HG02970 (cell line): ENCODE measurements at regions not wholly inside any gene's neighbourhood (a gene's known extent, or its start where the extent isn't known, plus 50 kb on each side); places are given as distances from the start of the nearest gene placed in this dataset.

Experiments used
- ATAC-seq: cut with Tn5 transposase; IDR thresholded peaks from one replicate; pipeline ENCODE4 v1.9.1; 2021; ENCODE audit warnings: mild to moderate bottlenecking, moderate library complexity, moderate number of reproducible peaks; ENCODE audit not compliant: unreplicated experiment, low FRiP score

DNA sequence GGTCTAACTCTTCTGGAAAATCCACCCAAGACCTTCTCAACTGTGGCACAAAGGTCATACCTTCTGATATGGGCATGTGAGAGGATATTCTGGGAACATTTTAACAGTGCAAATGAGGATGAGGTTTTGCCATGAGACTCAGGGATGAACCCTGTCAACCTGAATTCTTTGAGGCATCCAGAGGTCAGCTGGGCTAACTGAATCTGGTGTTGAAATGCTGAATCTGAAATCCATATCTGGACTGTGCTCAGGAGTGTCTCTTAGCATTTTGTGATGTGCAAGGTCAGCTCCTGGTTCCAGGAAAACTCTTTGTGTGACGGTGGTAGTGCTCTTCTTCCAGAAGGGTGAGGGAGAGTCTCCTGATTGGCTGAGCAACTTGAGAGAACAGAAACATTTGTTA is 276.0 kb upstream of the SALL1 start:
- no peak for ATAC-seq

DNA sequence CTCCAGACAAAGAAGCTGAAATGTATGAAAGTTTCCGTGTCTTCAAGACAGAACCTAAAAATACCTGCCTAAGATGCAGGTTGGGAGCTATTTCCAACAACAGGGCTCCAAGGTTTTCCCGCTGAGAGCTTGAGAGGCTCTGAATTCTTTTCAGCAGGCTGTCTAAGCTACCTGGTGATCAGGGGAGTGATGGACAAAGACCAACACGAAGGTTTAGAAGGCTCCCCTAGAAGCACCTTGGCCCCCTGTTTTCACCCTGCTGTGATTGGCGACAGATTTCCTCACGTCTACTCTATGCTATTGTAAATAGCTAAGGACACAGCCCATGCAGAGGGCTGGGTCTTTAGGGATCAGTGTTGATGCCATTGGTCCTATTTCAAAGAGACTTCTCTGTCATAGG is 275.2 kb upstream of the SALL1 start:
- ATAC-seq = no peak

DNA sequence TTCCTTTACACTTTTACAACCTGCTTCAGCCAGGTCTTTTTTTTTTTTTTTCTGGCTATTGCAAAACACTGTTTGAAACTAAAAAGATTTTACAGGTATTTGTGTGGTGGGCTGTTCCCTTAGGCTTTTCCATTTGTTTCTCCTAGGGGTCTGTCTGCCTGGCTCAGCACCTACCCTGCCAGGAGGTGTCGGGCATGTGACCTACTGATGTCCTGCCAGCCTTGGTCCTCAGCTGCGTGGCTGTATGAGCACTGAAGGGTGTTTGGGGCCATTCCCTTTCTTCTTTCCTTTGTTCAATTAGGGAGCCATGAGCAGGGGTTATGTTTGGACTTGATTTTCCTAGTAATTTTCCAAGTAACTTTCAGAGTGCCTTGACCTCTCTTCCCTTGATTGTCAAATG is 269.2 kb upstream of the SALL1 start:
- ATAC-seq = no peak

DNA sequence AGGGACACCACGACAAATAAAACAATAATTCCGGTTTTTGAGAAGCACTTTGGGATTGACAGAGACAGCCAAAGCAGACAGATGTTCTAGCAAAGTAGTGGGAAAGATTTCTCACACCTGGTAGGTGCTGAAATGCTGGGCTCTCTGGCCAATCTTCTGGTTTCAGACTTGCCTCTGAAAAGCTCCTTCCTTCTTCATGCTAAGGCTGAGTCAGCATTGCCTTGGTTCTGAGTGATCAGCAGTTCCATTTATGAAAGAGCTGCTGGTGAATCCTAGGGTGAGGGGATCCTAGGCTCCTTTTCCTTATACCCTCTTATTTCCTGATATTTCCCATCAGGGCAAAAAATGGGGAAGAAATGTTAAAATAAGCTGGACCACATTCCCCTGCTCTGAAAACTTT is 268.7 kb upstream of the SALL1 start:
- ATAC-seq = no peak

DNA sequence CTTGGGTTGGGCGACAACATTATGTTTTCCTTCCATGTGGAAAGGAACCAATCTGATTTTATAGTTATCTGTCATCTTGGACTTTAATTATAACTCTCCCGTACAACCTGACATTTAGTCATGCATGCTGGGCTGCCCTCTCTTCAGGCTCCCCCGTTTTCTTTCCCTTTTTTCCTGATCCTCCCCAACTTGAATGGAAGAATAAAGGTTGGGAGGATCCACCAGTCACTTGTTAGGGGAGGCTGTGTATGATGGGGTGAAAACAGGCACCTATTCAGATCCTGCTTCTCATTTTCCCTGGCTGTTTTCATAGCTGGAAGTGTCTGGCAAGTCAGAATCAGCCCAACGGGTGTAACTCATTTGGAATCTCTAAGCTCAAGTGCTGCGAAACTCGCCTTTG is 267.2 kb upstream of the SALL1 start:
- no peak for ATAC-seq

DNA sequence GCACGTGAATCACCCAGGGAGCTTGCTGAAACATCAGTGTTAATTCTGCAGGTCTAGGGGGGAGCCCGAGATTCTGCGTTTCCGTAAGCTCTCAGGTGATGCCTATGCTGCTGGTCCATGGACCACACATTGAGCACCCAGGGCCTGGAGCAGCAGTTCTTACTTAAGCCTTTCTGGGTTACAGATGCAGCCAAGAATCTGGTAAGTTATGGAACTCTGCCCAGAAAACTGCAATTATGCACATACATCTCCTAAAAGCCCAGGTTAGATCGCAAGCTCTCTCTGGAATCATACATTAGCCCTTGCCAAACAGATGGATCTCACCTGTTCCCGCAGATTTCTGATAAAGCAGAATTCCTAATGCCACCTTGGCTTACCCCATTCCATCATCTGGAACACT is 265.9 kb upstream of the SALL1 start:
- no peak for ATAC-seq

DNA sequence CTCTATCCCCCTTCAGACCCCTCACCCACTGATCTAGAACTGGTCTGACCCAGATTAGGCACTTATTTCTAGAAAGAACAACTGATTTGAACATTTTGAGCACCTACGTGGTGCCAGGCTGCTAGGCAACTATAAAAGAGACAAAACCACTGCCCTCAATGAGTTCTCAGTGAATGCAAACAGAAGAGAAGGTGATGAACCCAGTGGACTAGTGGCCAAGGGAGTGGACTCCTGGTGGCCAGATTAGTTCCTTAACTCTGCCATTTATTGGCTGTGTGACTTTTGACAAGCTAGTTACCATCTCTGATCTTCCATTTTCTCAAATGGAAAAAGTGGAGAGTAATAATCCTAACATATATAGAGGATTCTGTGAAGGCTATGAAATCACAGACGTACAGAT is 259.1 kb upstream of the SALL1 start:
- no peak for ATAC-seq

DNA sequence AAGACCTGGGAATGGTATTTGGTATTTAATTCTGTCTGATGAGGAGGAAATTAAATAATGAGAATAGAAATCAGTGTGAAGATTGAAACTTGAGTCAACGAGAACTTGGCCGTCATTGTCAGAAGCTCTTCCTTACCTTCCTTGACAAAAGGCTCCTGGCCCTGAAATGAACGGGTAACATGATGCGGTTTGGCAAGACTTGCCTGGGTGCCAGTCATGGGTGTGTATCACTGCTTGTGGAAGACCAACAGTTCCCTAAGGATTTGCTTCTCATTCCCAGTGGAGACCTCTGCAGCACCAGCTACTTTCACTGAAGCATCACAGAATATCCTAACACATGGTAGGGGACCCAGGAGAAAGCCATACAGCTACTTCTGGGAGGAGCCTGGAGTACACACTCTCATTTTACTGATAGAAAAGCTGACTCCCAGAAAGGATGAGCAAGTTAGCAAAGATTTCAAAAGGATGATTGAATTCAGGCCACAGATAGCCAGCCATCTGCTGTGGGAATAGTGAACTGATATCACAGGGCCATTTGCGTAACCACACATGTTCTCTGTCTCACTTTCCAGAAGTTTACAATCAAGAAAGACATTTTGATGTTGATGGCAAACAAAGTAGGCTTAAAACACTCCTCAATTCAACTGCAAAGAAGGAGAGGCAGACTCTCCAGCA is 258.1 kb upstream of the SALL1 start:
- ATAC-seq = no peak

DNA sequence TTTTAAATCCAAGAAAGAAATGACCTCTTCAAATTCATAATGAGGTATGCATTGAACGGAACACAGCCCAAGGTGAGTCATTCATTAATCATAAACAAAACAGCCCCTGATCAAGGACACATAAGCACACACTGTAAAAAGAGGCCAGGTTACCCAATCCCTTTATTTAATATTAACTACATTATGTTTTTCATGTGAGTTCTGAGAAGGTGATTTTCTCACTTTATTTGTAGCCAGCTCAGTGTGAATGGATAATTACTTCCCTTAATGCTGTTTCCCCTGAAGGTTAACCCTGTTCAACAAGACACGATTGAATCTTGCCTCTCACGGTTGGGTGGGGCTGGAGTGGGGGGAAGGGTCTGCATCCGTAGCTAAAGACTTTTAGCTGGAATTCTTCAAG is 257.3 kb upstream of the SALL1 start:
- ATAC-seq = no peak

DNA sequence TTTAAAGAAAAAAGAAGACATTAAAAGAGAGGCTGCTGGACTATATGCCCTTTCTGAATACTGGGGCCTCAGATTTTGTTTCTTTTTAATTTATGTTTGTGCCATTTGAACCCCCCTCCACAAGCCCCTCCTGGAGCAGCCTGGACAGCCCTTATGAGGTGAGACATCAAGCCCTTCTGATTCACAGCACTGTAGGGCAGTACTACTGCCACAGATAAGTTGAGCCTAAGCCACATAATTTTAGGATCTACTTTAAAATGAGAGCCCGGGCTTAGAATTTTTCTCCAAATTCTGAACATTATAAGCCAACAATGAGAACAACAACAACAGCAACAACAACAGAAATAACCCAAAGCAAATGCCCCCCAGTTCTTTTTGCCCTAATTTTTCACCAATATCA is 256.9 kb upstream of the SALL1 start:
- ATAC-seq = no peak

DNA sequence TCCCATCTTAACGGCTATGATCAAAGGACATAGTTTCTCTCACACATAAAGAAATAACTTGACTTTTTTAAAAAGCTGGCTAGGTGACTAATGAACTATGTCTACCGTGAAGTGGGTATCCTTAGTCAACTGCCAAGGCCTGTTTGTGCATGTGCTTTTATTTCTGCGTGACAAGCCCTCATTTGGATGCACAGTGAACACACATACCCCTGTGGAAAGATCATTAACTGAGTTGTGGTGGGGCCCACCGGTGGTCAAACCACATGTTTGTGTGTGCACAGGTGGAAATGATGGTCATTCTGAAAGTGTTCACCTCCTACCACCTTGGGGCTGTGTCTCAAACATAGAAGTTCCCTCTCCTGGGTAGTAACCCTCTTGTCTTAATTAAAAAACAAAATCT is 256.1 kb upstream of the SALL1 start:
- no peak for ATAC-seq

DNA sequence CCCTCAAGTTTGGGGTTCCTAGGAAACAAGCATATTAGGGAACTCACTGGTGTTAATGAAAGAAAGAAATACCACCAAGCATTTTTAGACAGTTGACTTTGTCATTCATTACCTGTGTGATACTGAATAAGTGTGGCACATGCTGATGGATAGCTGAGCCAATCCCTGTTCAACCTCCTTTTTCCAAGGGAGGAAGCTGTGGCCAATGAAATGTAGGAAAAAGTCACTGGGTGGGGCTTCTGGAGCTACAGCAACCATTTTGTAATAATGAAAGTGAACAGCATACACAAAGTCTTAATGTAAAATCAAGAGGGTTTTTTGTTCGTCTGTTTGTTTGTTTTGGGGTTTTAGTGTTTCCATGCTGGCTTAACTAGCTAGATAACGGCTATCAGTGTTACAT is 254.3 kb upstream of the SALL1 start:
- ATAC-seq = no peak

DNA sequence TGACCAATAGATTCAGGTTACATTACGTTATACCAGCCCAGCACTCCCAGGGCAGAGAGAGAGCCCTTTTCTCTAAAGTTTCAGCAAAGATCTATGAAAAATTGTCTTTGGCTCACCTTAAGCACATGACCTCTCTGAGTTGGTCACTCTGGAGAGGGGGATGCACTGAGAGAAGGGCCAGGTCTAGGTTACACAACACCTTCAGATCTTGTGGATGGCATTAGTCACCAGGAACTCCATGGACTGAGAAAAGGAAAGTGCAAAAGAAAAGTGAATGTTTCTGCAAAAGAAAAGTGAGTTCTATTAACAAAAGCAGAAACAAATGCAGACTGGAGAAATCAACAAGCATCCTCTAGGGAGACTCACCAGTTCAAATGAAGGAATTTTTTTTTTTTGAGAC is 253.3 kb upstream of the SALL1 start:
- ATAC-seq = no peak

DNA sequence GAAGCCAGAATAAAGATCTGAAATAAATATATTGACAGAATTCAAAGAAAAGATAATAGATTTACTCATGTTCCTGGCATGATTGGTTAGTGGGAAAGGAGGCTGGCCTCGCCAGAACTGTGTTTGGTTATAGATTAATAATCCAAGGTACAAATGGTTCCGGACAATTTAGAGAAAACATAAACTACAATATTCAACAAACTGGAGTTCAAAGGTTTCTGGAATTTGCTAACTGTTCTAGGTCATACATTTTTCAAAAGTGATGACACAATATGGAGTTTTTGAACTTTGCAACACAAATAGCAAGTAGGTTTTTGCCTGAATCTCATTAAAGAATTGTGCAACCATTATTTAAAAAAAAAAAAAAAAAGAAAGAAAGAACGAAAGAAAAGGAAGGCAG is 251.7 kb upstream of the SALL1 start:
- ATAC-seq = no peak

DNA sequence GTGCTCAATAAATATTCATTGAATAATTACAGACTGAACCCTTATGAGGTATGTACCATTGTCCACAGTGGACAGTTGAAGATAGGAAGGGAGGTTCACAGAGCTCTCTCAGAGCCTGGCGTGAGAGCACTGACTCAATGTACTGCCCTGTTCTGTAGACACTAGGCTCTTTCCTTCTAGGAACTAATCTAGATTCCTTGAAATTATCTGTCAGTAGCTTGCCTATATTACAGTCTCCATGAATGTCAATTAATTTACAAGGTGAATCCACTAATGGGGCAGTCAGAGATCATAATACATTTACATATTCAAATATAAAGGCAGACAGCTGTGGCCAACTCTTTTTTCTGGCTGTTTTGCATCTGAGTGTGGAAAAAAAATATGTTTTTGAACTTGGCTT is 251.2 kb upstream of the SALL1 start:
- ATAC-seq = no peak

DNA sequence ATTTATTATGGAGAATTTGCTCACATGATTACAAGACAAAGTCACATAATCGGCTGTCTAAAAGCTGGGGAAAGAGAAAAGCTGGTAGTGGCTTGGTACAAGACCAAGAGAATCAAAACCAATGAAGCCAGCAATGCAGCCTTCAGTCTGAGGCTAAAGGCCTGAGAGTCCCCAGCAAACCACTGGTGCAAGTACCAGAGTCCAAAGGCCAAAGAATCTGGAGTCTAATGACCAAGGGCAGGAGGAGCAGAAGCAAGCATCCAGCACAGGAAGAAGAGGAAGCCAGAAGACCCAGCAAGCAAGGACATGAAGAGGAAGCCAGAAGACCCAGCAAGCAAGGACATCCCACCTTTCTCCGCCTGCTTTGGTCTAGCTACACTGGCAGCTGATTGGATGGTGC is 250.6 kb upstream of the SALL1 start:
- no peak for ATAC-seq

DNA sequence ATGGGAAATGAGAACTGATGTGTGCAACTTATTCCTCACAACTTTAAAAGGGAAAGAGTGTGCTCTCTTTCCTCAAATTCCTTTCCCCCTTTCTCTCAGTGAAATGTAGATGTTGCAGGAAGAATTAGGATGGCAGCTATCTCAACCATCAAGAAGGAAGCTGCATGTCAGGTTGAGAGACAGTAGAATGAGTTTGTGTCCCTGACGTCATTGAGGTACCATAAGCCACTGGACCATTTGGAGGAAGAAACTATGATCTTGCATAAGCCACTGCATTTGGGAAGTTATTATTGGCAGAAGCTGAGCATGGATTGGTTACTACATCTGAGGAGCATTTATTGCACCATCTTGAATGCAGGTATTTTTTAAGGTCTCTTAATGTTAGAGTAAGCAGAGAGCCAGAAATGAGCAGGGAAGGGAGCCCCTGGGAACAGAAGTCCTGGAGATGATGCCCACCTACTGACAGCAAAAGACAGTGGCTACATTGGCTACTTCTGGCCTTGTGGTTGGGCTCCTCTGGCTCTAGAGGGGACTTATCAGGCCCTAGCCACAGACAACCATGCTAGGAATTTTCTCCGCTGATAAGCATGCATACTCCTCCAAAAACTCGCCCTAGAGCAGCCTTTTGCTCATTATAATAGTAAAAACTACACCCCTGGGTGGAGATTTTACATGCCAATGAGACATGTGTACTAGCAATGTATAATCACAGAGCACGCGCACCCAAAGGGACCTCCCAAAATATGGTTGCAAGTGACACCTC is 249.0 kb upstream of the SALL1 start:
- no peak for ATAC-seq

DNA sequence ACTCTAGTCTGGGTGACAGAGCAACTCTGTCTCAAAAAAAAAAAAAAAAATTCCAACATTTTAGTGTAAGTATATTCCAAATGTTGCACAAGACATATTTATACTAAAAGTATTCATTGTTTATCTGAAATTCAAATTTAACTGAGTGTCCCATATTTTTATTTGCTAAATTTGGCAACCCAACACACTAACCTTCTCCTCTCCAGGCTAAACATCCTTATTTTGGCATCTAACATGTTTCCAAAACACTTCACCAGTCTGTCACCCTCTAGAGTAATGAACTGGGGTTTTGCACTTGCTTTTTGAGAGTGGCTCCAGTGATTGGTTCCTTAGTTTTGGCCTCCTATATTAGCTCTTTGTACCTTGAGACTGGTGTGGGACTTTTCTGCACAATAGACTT is 243.4 kb upstream of the SALL1 start:
- no peak for ATAC-seq

DNA sequence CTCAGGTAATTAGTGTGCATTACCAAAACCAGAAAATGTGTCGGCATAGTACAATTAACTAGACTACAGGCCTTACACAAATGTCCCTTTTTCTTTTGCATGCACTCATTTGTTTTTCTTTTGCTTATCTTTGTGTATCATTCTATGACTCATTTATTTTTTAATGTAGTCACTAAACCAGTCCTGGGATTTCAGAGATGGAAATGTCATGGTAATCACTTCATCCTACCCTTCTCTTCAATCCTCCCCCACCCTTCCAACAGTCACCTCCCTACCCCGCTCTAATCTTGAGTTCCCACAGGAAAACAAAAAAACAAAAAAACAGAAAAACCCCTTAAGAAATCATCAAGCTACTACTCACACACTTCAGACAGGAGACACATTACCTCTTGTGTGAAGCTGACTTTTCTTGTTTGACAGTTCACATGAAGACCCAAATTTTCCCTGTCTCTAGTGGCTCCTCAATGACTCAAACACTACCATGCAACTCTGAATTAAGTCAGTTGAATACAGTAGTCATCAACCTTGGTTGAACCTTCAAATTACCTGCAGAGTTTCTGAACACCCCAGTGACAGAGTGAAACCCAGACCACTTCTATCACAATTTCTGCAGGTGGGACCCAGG is 242.4 kb upstream of the SALL1 start:
- ATAC-seq = no peak

DNA sequence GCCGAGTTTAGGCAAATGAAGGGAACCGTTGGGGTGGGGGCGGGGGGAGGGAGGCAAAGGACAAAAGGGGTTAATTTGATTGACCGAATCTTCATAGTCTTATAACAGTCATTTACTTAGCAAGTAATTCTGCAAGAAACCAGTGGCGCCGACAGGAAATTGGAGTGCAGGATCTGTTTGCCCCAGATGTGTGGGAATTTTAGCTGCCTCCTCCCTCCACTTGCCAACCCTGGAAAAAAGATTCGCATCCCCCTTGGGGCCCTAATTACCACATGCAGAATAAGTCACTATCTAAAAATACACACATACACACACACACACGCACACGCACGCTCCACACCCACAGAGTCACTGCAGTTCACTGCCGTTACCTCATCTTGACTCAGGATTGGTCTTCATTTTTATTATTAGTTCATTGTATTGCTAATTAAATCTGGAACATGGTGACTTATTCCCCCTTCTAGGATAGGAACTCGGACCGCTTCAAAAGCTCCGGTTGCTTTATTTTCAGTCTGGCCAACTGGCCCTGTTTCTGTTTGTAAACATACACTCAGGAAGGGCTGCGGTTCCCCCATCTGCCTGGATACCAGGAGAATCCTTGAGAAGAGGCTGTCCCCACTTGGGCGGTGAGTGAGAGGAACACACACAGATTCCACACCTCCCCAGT is 241.6 kb upstream of the SALL1 start:
- no peak for ATAC-seq

DNA sequence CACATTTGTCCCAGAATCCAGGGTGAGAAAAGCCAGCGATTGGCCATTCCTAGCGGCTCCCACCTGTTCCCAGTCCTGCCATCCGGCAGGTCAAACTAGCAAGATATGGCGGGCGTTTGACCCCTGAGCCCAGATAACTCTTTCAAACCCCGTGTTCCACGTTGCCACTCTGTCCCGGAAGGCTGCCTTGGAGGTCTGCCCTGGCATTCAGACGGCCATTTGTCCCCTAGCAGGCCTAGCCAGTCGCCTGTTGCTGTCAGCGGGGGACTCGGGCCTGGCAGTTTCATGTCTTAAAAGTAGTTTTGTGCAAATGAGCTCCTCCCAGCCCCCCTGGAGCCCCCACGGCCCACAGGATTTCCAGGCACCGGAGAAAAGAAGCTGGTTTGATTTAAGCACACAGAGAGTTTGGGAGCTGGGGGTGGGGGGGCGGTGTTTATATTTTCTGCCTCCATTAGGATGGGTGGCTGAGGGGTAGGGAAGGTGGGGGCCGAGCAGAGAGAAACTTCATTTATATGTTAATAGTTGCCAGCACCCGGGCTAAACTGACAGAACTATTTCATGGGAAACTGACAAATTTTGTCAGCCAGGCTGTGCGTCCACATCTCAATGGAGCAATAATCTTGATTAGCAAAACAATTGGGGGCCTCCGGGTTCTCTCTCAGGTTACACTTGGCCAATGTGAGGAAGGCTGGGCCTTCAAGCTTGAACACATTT is 240.9 kb upstream of the SALL1 start:
- ATAC-seq = no peak
